HepG2 (cell line): ENCODE measurements at regions not wholly inside any gene's neighbourhood (a gene's known extent, or its start where the extent isn't known, plus 50 kb on each side); places are given as distances from the start of the nearest gene placed in this dataset.

Source experiments
- CREB3 ChIP-seq: sonication (generic); formaldehyde crosslinking; IDR thresholded peaks from 2 replicates; pipeline ENCODE4 v1.5.0; 2020; ENCODE audit warnings: missing genetic modification reagents
- FOSL2 ChIP-seq: sonication (generic); formaldehyde crosslinking; IDR thresholded peaks from 2 replicates; pipeline ENCODE4 v1.4.0; 2020; ENCODE audit warnings: missing genetic modification reagents
- GATAD2A ChIP-seq: IDR thresholded peaks from 2 replicates; pipeline ENCODE4 v1.6.1; 2016
- HOMEZ ChIP-seq: IDR thresholded peaks from 2 replicates; pipeline ENCODE4 v1.6.1; 2016; ENCODE audit warnings: low read depth
- RNF219 ChIP-seq: sonication (generic); formaldehyde crosslinking; IDR thresholded peaks from 2 replicates; pipeline ENCODE4 v1.5.0; 2020; ENCODE audit warnings: mild to moderate bottlenecking, missing genetic modification reagents
- TEF ChIP-seq: sonication (generic); formaldehyde crosslinking; IDR thresholded peaks from 2 replicates; pipeline ENCODE4 v1.5.0; 2020; ENCODE audit warnings: missing genetic modification reagents
- USF2 ChIP-seq, 2 experiments: sonication (generic) in 1 of 2; formaldehyde crosslinking in 1 of 2; IDR thresholded peaks; 2 replicates each; pipeline versions ENCODE4 v1.5.1 to v1.6.1; 2011 to 2020; ENCODE audit warnings: borderline replicate concordance in 1 of 2, low read depth in 1 of 2, low read length in 1 of 2, mild to moderate bottlenecking in 1 of 2, missing genetic modification reagents in 1 of 2, moderate library complexity in 1 of 2
- ZNF496 ChIP-seq: sonication (generic); formaldehyde crosslinking; IDR thresholded peaks from 2 replicates; pipeline ENCODE4 v1.8.1; 2023; ENCODE audit warnings: mild to moderate bottlenecking, moderate library complexity, missing genetic modification reagents; ENCODE audit not compliant: insufficient replicate concordance
- ZNF609 ChIP-seq: sonication (generic); formaldehyde crosslinking; IDR thresholded peaks from 2 replicates; pipeline ENCODE4 v1.4.0; 2020; ENCODE audit warnings: mild to moderate bottlenecking, missing genetic modification reagents, borderline replicate concordance

GRCh38 chr9:16062542-16063240 is 509.8 kb downstream of the CCDC171 start (continued):
- TF ChIP-seq USF2 (IDR thresholded peaks at IDR 0.05; ENCODE audit: low read depth, low read length): no peak
- no peak for TF ChIP-seq USF2 (CRISPR knock-in tag; IDR thresholded peaks at IDR 0.05; ENCODE audit: borderline replicate concordance)
- TF ChIP-seq HOMEZ (CRISPR knock-in tag): no peak
- TF ChIP-seq ZNF496 (CRISPR knock-in tag): no peak
- TF ChIP-seq FOSL2: peak; percentile 69
- TF ChIP-seq CREB3 (CRISPR knock-in tag): no peak
- no peak for TF ChIP-seq ZNF609 (CRISPR knock-in tag)
- no peak for TF ChIP-seq GATAD2A (CRISPR knock-in tag)
- no peak for TF ChIP-seq TEF (CRISPR knock-in tag)
- TF ChIP-seq RNF219 (CRISPR knock-in tag): no peak
